ENCODE measurements at regions not wholly inside any gene's neighbourhood (a gene's known extent, or its start where the extent isn't known, plus 50 kb on each side); places are given as distances from the start of the nearest gene placed in this dataset.

- Histone ChIP-seq H3K36me3 (no peaks in the 10 kb centered on the region), H3K27me3 (no peaks in the 10 kb centered on the region), H3K4me1 (no peaks in the 10 kb centered on the region), H3K9me3 (no peaks in the 10 kb centered on the region), H3K27ac (no peak overlapping the region), H3K4me3 (no peak overlapping the region)
- intact Hi-C loops (cut with DNase I; ENCODE audit: low total_unique reads): no loop called here
- DNase-seq: no peak
- TF ChIP-seq POLR2AphosphoS5 (IDR thresholded peaks at IDR 0.05): no peak
- TF ChIP-seq POLR2A (IDR thresholded peaks at IDR 0.05): no peak
- TF ChIP-seq CTCF (IDR thresholded peaks at IDR 0.05): no peak
- no peak for TF ChIP-seq EP300 (IDR thresholded peaks at IDR 0.05)
These were observed 81.9 kb upstream of the TSPAN8 start for GRCh38 chr12:71239731-71240130.

- intact Hi-C loops (cut with DNase I; ENCODE audit: low total_unique reads): no loop called here
- no peaks in the 10 kb centered on the region for H3K4me1 ChIP-seq
- 88 to 96% (median 92%) methylated on average over 4 of the region's 4 CpGs for WGBS, 5 donors
These were observed 79.3 kb upstream of the TSPAN8 start for GRCh38 chr12:71237128-71237527.

GRCh38 chr12:71236133-71236660 lies 78.4 kb upstream of the TSPAN8 start:
- Histone ChIP-seq H3K9me3 (no peaks in the 10 kb centered on the region), H3K27me3 (no peaks in the 10 kb centered on the region), H3K4me1 (no peaks in the 10 kb centered on the region), H3K4me3 (no peak overlapping the region), H3K27ac (no peak overlapping the region), H3K36me3 (no peaks in the 10 kb centered on the region)
- 59 to 75% (median 69%) methylated on average over 3 of the region's 3 CpGs for WGBS, 5 donors
- DNase-seq: no peak
- TF ChIP-seq POLR2A (IDR thresholded peaks at IDR 0.05): no peak
- TF ChIP-seq CTCF (IDR thresholded peaks at IDR 0.05): no peak
- intact Hi-C loops (cut with DNase I; ENCODE audit: low total_unique reads): no loop called here

More at GRCh38 chr12:71237128-71237527, 79.3 kb upstream of the TSPAN8 start:
- no peak for DNase-seq
- Histone ChIP-seq H3K4me3 (no peak overlapping the region), H3K27ac (no peak overlapping the region), H3K27me3 (no peaks in the 10 kb centered on the region), H3K36me3 (no peaks in the 10 kb centered on the region), H3K9me3 (no peaks in the 10 kb centered on the region)
- TF ChIP-seq EP300 (IDR thresholded peaks at IDR 0.05) (no peak), POLR2A (IDR thresholded peaks at IDR 0.05) (no peak), CTCF (IDR thresholded peaks at IDR 0.05) (no peak), POLR2AphosphoS5 (IDR thresholded peaks at IDR 0.05) (no peak)

- Histone ChIP-seq H3K4me1 (no peaks in the 10 kb centered on the region), H3K27ac (no peak overlapping the region), H3K27me3 (no peaks in the 10 kb centered on the region), H3K36me3 (no peaks in the 10 kb centered on the region), H3K9me3 (no peaks in the 10 kb centered on the region), H3K4me3 (no peak overlapping the region)
- intact Hi-C loops (cut with DNase I; ENCODE audit: low total_unique reads): no loop called here
- no peak for DNase-seq
- whole genome bisulfite sequencing, 5 donors: 70 to 91% (median 84%) methylated on average over 2 of the region's 2 CpGs
- TF ChIP-seq CTCF (IDR thresholded peaks at IDR 0.05) (no peak), POLR2AphosphoS5 (IDR thresholded peaks at IDR 0.05) (no peak), POLR2A (IDR thresholded peaks at IDR 0.05) (no peak), EP300 (IDR thresholded peaks at IDR 0.05) (no peak)
These were observed 75.3 kb upstream of the TSPAN8 start for GRCh38 chr12:71233083-71233482.
